Gastrocnemius medialis (tissue), 4 donors: ENCODE measurements at regions not wholly inside any gene's neighbourhood (a gene's known extent, or its start where the extent isn't known, plus 50 kb on each side); places are given as distances from the start of the nearest gene placed in this dataset.

ENCODE experiments used
- ATAC-seq, 2 donors: fragments of 150-250 bp; one replicate each; pipeline ENCODE4 v1.9.1; 2016
- DNase-seq, 2 donors: peaks; one replicate each; pipeline ENCODE4 v3.0.0-alpha.2; 2019
- H3K27ac ChIP-seq, 4 donors: fragments of 200-600 bp; sonication (generic); 1 replicate in 1 of 4; 2 replicates in 3 of 4; pipeline ENCODE4 v1.5.1; 2016 to 2018; ENCODE audit warnings: mild to moderate bottlenecking in 2 of 4, moderate library complexity in 1 of 4
- H3K27me3 ChIP-seq, 3 donors: fragments of 200-600 bp; sonication (generic) in 2 of 3; 1 replicate in 1 of 3; 2 replicates in 2 of 3; pipeline versions ENCODE4 v1.5.1 to v1.6.0; 2016 to 2019; ENCODE audit warnings: mild to moderate bottlenecking in 1 of 3, moderate library complexity in 1 of 3
- H3K36me3 ChIP-seq, 2 donors: fragments of 200-600 bp; sonication (generic) in 1 of 2; one replicate each; pipeline ENCODE4 v1.5.1; 2017 to 2018
- H3K4me1 ChIP-seq, 2 donors: fragments of 200-600 bp; sonication (generic) in 1 of 2; one replicate each; pipeline ENCODE4 v1.5.1; 2016 to 2017; ENCODE audit warnings: mild to moderate bottlenecking in 2 of 2
- H3K4me3 ChIP-seq, 4 donors: fragments of 200-600 bp; sonication (generic) in 3 of 4; 1 replicate in 1 of 4; 2 replicates in 3 of 4; pipeline ENCODE4 v1.5.1; 2016 to 2019; ENCODE audit warnings: mild to moderate bottlenecking in 2 of 4
- H3K9me3 ChIP-seq, 3 donors: fragments of 200-600 bp; sonication (generic) in 2 of 3; 1 replicate in 1 of 3; 2 replicates in 2 of 3; pipeline ENCODE4 v1.5.1; 2016 to 2019
- POLR2A ChIP-seq, 2 donors: fragments of 450-650 bp; IDR thresholded peaks; one replicate each; pipeline ENCODE4 v1.6.1; 2017; ENCODE audit warnings: antibody characterized with exemption in 2 of 2, mild to moderate bottlenecking in 2 of 2, moderate library complexity in 2 of 2
- in situ Hi-C, 4 donors: fragments of 200-750 bp; cut with MboI; loops; one replicate each; pipeline versions ENCODE4 v1.15.0 to v1.8.0; 2017; ENCODE audit warnings: low sequenced_read_pairs in 4 of 4
- intact Hi-C: fragments of 100-400 bp; cut with DNase I; formaldehyde crosslinking; loops from one replicate; pipeline ENCODE4 v1.15.1; 2023; ENCODE audit warnings: low total_unique reads
- TF ChIP-seq, protein P1 (sequence below), 5 experiments: fragments of 450-650 bp in 3 of 5; fragments of 200-600 bp in 2 of 5; sonication (generic) in 2 of 5; IDR thresholded peaks in 4 of 5; conservative IDR thresholded peaks in 1 of 5; 1 replicate in 4 of 5; 2 replicates in 1 of 5; pipeline ENCODE4 v1.5.1; 2016 to 2019; ENCODE audit warnings: antibody characterized with exemption in 5 of 5, mild to moderate bottlenecking in 3 of 5, moderate library complexity in 3 of 5

DNA sequence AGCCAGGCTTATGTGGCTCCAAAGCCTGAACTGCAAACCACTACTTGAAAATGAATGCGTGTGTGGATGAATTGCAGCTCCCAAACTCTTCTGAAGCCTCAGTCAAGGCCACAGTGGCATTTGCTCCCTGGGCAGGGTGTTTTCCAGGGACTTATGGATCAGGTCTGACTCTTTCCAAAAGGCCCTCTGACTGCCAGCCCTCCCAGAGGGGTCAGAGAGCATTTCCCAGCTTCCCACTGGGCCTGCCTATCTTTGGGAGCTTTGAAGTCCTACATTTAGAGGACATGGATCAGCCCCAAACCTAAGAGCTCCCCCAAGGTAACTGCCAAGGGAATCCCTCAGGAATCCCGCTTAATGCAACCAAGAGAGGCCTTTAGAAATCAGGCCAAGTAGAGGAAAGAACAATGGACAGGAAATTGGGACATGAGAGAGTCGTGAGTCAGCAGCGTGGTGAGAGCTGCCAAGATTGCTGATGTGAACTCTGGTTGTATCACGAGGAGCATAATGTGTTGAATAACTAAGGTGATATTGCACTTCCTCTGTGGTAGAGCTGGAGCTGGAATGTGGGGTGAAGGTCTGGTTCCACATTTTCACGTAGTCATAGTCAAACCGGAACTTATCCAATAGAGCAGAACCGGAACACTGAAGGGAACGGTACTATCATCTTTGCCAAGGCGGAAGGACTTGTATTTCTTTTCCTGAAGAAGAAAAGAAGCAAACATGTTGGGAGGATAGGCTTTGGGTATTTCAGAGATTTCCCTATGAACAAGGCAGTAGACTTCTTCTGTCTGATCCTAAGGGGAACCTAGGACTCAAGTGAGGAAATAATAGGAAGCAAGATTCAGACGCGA, 99.4 kb upstream of the JUN start:
- H3K27ac ChIP-seq = peak overlapping the region; percentile 80 to 89 (median 84)
- ATAC-seq (peak; percentile 68 to 79), DNase-seq (peak; percentile 74 to 88)
- in situ Hi-C loops = loop anchor here in 2 of 4 donors (25.0 kb wide), 2 partner anchors 96 to 404 kb away; partner anchors contain the start of genes FGGY (in 2 of the 2) and JUN (in 1 of the 2)
- no peaks in the 10 kb centered on the region for H3K27me3 ChIP-seq
- intact Hi-C loops = loop anchor here (5.0 kb wide), 4 partner anchors 84 to 414 kb away; partner anchors contain the start of genes FGGY and JUN
- H3K36me3 ChIP-seq = no peaks in the 10 kb centered on the region
- H3K4me3 ChIP-seq = no peak overlapping the region
- no peaks in the 10 kb centered on the region for H3K9me3 ChIP-seq
- H3K4me1 ChIP-seq = peaks cover 62 to 67% of the 10 kb centered on the region in 2 donors
- TF ChIP-seq POLR2A (IDR thresholded peaks at IDR 0.05) = no peak
- TF ChIP-seq, protein P1, sequence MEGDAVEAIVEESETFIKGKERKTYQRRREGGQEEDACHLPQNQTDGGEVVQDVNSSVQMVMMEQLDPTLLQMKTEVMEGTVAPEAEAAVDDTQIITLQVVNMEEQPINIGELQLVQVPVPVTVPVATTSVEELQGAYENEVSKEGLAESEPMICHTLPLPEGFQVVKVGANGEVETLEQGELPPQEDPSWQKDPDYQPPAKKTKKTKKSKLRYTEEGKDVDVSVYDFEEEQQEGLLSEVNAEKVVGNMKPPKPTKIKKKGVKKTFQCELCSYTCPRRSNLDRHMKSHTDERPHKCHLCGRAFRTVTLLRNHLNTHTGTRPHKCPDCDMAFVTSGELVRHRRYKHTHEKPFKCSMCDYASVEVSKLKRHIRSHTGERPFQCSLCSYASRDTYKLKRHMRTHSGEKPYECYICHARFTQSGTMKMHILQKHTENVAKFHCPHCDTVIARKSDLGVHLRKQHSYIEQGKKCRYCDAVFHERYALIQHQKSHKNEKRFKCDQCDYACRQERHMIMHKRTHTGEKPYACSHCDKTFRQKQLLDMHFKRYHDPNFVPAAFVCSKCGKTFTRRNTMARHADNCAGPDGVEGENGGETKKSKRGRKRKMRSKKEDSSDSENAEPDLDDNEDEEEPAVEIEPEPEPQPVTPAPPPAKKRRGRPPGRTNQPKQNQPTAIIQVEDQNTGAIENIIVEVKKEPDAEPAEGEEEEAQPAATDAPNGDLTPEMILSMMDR (IDR thresholded peaks at IDR 0.05 in 4 of 5, conservative IDR thresholded peaks at IDR 0.05 in 1 of 5) = no peak

DNA sequence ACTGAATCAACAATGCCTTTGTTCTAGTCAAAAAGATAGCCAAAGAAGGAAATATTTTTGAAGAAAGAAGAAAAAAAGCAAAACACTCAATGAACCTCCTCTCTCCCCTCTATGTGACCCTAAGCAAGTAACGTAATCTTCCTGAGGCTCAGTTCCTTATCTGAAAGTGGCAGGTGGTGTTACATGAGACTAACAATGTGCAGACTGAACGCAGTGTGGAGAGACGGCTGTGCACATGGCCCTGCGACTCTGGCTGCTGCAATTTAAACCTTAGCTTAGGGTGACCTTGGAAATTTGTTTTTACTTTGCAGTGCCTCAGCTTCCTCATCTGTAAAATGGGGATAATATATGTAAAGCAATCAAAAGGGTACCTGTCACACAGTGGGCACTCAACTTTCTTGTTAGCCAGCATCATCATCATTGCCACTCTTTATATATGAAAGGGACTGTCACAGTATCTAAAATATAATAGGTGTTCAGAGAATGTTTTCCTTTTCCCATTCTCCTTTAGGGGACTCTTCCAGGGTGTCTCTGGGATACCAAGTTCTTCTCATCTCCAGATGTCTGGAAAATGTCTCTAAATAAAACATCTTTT, 100.1 kb upstream of the JUN start:
- in situ Hi-C loops = loop anchor here in 2 of 4 donors (25.0 kb wide), 2 partner anchors 97 to 403 kb away; partner anchors contain the start of genes FGGY (in 2 of the 2) and JUN (in 1 of the 2)

DNA sequence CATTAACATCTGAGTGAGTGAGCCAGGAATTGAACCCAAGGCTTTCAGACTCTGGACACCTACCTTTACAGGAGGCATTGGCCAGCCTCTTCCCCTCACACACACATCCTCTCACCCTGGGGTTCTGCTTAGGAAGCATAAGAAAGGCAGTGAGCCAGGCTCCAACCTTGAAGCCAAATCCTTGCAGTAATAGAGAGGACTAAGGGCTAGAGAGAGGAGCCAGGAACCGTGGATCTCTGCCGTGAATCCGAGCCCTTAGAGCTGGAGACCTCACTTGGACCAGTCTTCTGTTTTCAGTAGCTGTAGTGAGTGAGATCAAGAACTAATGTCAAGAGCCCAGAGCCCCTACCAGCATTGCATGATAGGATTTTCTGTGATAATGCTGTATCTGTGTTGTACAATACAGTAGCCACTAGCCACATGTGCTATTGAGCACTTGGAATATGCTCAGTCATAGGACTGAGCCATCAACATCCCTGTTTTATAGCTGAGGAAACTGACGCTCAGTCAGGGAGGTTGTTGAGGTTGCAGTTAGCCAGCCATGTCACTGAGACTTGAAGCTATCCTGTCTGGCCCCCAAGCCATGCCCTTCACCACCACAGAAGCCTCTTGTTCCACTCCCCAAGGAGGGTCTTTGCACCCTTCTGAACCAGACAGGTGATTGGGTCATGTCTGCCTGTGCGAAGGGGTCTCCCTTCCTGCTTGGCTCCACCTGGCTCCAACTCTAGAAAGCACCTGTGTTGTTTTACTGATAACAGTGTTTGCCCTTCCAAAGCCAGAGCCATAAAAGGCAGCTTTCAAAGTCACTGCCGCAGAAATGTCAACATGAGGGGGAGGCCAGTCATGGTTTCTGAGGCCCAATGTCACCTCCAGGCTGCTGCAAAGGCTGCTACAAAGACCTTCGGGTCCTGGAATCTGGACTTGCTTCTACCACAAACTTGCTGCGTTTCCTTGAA, 101.1 kb upstream of the JUN start:
- in situ Hi-C loops (loop anchor here in 2 of 4 donors (25.0 kb wide), 2 partner anchors 98 to 402 kb away; partner anchors contain the start of genes FGGY (in 2 of the 2) and JUN (in 1 of the 2)), intact Hi-C loops (loop anchor here (5.0 kb wide), 5 partner anchors 82 to 412 kb away; partner anchors contain the start of genes FGGY and JUN)
- ATAC-seq (peak; percentile 11 to 25), DNase-seq (peak in 1 of 2 donors; percentile 60)
- Histone ChIP-seq H3K9me3 (no peaks in the 10 kb centered on the region), H3K4me3 (no peak overlapping the region), H3K27me3 (no peaks in the 10 kb centered on the region), H3K27ac (peak overlapping the region; percentile 80 to 89 (median 84)), H3K36me3 (no peaks in the 10 kb centered on the region), H3K4me1 (peaks cover 62 to 74% of the 10 kb centered on the region in 2 donors)
- TF ChIP-seq, protein P1 (IDR thresholded peaks at IDR 0.05 in 4 of 5, conservative IDR thresholded peaks at IDR 0.05 in 1 of 5) = no peak
- TF ChIP-seq POLR2A (IDR thresholded peaks at IDR 0.05) = no peak

More for the DNA sequence above, 100.1 kb upstream of the JUN start:
- intact Hi-C loops = loop anchor here (5.0 kb wide), 4 partner anchors 83 to 413 kb away; partner anchors contain the start of genes FGGY and JUN
- Histone ChIP-seq H3K4me1 (peaks cover 62 to 72% of the 10 kb centered on the region in 2 donors), H3K36me3 (no peaks in the 10 kb centered on the region), H3K27me3 (no peaks in the 10 kb centered on the region), H3K27ac (peak overlapping the region; percentile 80 to 89 (median 84)), H3K9me3 (no peaks in the 10 kb centered on the region), H3K4me3 (no peak overlapping the region)
- TF ChIP-seq, protein P1 (IDR thresholded peaks at IDR 0.05 in 4 of 5, conservative IDR thresholded peaks at IDR 0.05 in 1 of 5) = no peak
- TF ChIP-seq POLR2A (IDR thresholded peaks at IDR 0.05) = no peak
- DNase-seq = no peak
- ATAC-seq = peak; percentile 18 to 42

DNA sequence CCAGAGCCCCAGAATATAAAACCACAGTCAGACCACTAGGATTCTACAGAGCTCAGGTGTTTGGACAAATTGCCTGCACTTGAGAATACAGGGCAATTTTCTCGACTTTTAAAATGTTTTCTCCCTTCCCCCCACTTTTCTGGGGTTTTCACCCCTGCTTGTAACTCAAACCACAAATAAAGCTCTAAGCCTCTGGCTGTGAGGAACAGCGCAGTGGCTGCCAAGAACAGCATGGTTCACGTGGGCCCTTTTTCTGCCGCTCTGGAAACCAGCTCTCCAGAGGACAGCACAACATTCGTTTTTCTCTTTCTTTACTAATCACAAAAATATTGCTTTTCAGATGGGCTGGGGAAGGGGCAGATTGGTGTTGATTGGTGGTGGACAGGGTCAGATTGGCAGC, 102.2 kb upstream of the JUN start:
- H3K4me3 ChIP-seq = no peak overlapping the region
- no peak for TF ChIP-seq POLR2A (IDR thresholded peaks at IDR 0.05)
- TF ChIP-seq, protein P1 (IDR thresholded peaks at IDR 0.05 in 4 of 5, conservative IDR thresholded peaks at IDR 0.05 in 1 of 5) = no peak
- intact Hi-C loops = loop anchor here (5.0 kb wide), 1 partner anchor 131 kb away; no protein-coding TSS in a partner anchor

More for the DNA sequence above, 102.2 kb upstream of the JUN start:
- peak; percentile 37 to 50 for ATAC-seq
- Histone ChIP-seq H3K27ac (peak overlapping the region; percentile 80 to 89 (median 84)), H3K4me1 (peaks cover 62 to 74% of the 10 kb centered on the region in 2 donors), H3K9me3 (no peaks in the 10 kb centered on the region), H3K36me3 (no peaks in the 10 kb centered on the region), H3K27me3 (no peaks in the 10 kb centered on the region)
- DNase-seq = peak; percentile 47 to 68
- in situ Hi-C loops = loop anchor here in 2 of 4 donors (25.0 kb wide), 2 partner anchors 99 to 401 kb away; partner anchors contain the start of genes FGGY (in 2 of the 2) and JUN (in 1 of the 2)
